Upper lobe of left lung (tissue), 6 donors: ENCODE measurements at regions not wholly inside any gene's neighbourhood (a gene's known extent, or its start where the extent isn't known, plus 50 kb on each side); places are given as distances from the start of the nearest gene placed in this dataset.

Experiments used
- ATAC-seq, 2 donors: fragments of 200-7000 bp; cut with Tn5 transposase; one replicate each; pipeline ENCODE4 v1.9.1; 2022; ENCODE audit warnings: mild to moderate bottlenecking in 2 of 2, moderate library complexity in 2 of 2; ENCODE audit not compliant: low FRiP score in 2 of 2
- DNase-seq, 2 donors: peaks; one replicate each; pipeline ENCODE4 v3.0.0-alpha.2; 2019 to 2020
- H3K27ac ChIP-seq, 4 donors: fragments of 200-600 bp; sonication (generic); one replicate each; pipeline ENCODE4 v1.5.1; 2016 to 2019
- H3K27me3 ChIP-seq, 4 donors: fragments of 200-600 bp; sonication (generic); one replicate each; pipeline ENCODE4 v1.5.1; 2017 to 2019
- H3K36me3 ChIP-seq, 4 donors: fragments of 200-600 bp; sonication (generic); one replicate each; pipeline ENCODE4 v1.5.1; 2016 to 2019
- H3K4me1 ChIP-seq, 4 donors: fragments of 200-600 bp; sonication (generic); one replicate each; pipeline ENCODE4 v1.5.1; 2018 to 2019
- H3K4me3 ChIP-seq, 4 donors: fragments of 200-600 bp; sonication (generic); one replicate each; pipeline ENCODE4 v1.5.1; 2017 to 2019; ENCODE audit warnings: mild to moderate bottlenecking in 2 of 4, moderate library complexity in 1 of 4
- H3K9me3 ChIP-seq, 4 donors: fragments of 200-600 bp; sonication (generic); one replicate each; pipeline ENCODE4 v1.5.1; 2018 to 2019
- CTCF ChIP-seq, 6 experiments: fragments of 450-650 bp in 4 of 6; fragments of 200-600 bp in 2 of 6; sonication (generic) in 2 of 6; IDR thresholded peaks; one replicate each; pipeline ENCODE4 v1.5.1; 2016 to 2019; ENCODE audit warnings: antibody characterized with exemption in 6 of 6
- EP300 ChIP-seq, 4 donors: sonication (generic); formaldehyde crosslinking; IDR thresholded peaks; one replicate each; pipeline ENCODE4 v1.5.1; 2017; ENCODE audit warnings: antibody characterized with exemption in 4 of 4, control low read depth in 2 of 4
- POLR2A ChIP-seq, 4 donors: fragments of 450-650 bp; IDR thresholded peaks; one replicate each; pipeline ENCODE4 v1.5.1; 2016 to 2017; ENCODE audit warnings: antibody characterized with exemption in 4 of 4, mild to moderate bottlenecking in 2 of 4
- POLR2AphosphoS5 ChIP-seq, 2 donors: sonication (generic); formaldehyde crosslinking; IDR thresholded peaks; one replicate each; pipeline ENCODE4 v1.5.1; 2017; ENCODE audit warnings: antibody characterized with exemption in 2 of 2
- WGBS, 2 donors: methylation state at CpG; one replicate each; pipeline ENCODE4 v1.1.5; 2017 to 2018; 5-methylcytosine and 5-hydroxymethylcytosine counted together
- donor health status: DM: no; HTN: no; CAD: no; lungs with moderate emphysema.
- donor health status: DM: no; HTN: yes; CAD: no; lungs with severe emphysema.

GRCh38 chr4:71862315-71862714, 78.4 kb upstream of the GC start:
- no peak for TF ChIP-seq POLR2A (IDR thresholded peaks at IDR 0.05)
- no peak for TF ChIP-seq POLR2AphosphoS5 (IDR thresholded peaks at IDR 0.05)
- TF ChIP-seq EP300 (IDR thresholded peaks at IDR 0.05), result no peak
- TF ChIP-seq CTCF (IDR thresholded peaks at IDR 0.05), result no peak
- Histone ChIP-seq H3K9me3 (peaks cover 0 to 25% (median 5%) of the 10 kb centered on the region in 4 donors), H3K36me3 (no peaks in the 10 kb centered on the region), H3K4me3 (no peak overlapping the region), H3K4me1 (no peaks in the 10 kb centered on the region), H3K27me3 (no peaks in the 10 kb centered on the region), H3K27ac (no peak overlapping the region)
- no peak for ATAC-seq
- no peak for DNase-seq

GRCh38 chr4:71863457-71863856, 79.6 kb upstream of the GC start:
- WGBS, 2 donors, result 88 to 100% methylated on average over 1 to 3 of the region's 3 CpGs
- no peaks in the 10 kb centered on the region for H3K27me3 ChIP-seq
- no peaks in the 10 kb centered on the region for H3K36me3 ChIP-seq
- ATAC-seq, result no peak
- no peak overlapping the region for H3K27ac ChIP-seq
- H3K4me3 ChIP-seq, result no peak overlapping the region
- peaks cover 0 to 25% (median 5%) of the 10 kb centered on the region in 4 donors for H3K9me3 ChIP-seq
- H3K4me1 ChIP-seq, result no peaks in the 10 kb centered on the region
- DNase-seq, result no peak
- no peak for TF ChIP-seq EP300 (IDR thresholded peaks at IDR 0.05)
- TF ChIP-seq POLR2A (IDR thresholded peaks at IDR 0.05), result no peak
- no peak for TF ChIP-seq CTCF (IDR thresholded peaks at IDR 0.05)
- no peak for TF ChIP-seq POLR2AphosphoS5 (IDR thresholded peaks at IDR 0.05)

- WGBS, 2 donors, result 63 to 66% methylated on average over 2 of the region's 2 CpGs
- Histone ChIP-seq H3K36me3 (no peaks in the 10 kb centered on the region), H3K4me3 (no peak overlapping the region), H3K4me1 (no peaks in the 10 kb centered on the region), H3K27ac (no peak overlapping the region), H3K27me3 (no peaks in the 10 kb centered on the region), H3K9me3 (peaks cover 0 to 25% (median 5%) of the 10 kb centered on the region in 4 donors)
- no peak for TF ChIP-seq POLR2AphosphoS5 (IDR thresholded peaks at IDR 0.05)
- no peak for TF ChIP-seq CTCF (IDR thresholded peaks at IDR 0.05)
- TF ChIP-seq POLR2A (IDR thresholded peaks at IDR 0.05), result no peak
- TF ChIP-seq EP300 (IDR thresholded peaks at IDR 0.05), result no peak
- DNase-seq (no peak), ATAC-seq (no peak)
Measured at GRCh38 chr4:71864380-71864779, 80.5 kb upstream of the GC start.

- H3K27me3 ChIP-seq, result no peaks in the 10 kb centered on the region
- 92% methylated on average over 4 of the region's 4 CpGs for WGBS, 2 donors
- no peak for TF ChIP-seq CTCF (IDR thresholded peaks at IDR 0.05)
- TF ChIP-seq POLR2AphosphoS5 (IDR thresholded peaks at IDR 0.05), result no peak
- TF ChIP-seq POLR2A (IDR thresholded peaks at IDR 0.05), result no peak
- H3K9me3 ChIP-seq, result peaks cover 0 to 21% (median 2%) of the 10 kb centered on the region in 4 donors
- no peak for ATAC-seq
- H3K27ac ChIP-seq, result no peak overlapping the region
- no peak overlapping the region for H3K4me3 ChIP-seq
- H3K36me3 ChIP-seq, result no peaks in the 10 kb centered on the region
- H3K4me1 ChIP-seq, result no peaks in the 10 kb centered on the region
- DNase-seq, result no peak
Measured at GRCh38 chr4:71866212-71866885, 82.5 kb upstream of the GC start.

GRCh38 chr4:71867598-71867997, 83.7 kb upstream of the GC start:
- H3K27me3 ChIP-seq, result no peaks in the 10 kb centered on the region
- TF ChIP-seq CTCF (IDR thresholded peaks at IDR 0.05), result no peak
- TF ChIP-seq EP300 (IDR thresholded peaks at IDR 0.05), result no peak
- no peak for TF ChIP-seq POLR2A (IDR thresholded peaks at IDR 0.05)
- no peak for TF ChIP-seq POLR2AphosphoS5 (IDR thresholded peaks at IDR 0.05)
- ATAC-seq, result no peak
- H3K4me3 ChIP-seq, result no peak overlapping the region
- H3K4me1 ChIP-seq, result no peaks in the 10 kb centered on the region
- no peak overlapping the region for H3K27ac ChIP-seq
- peaks cover 0 to 21% (median 2%) of the 10 kb centered on the region in 4 donors for H3K9me3 ChIP-seq
- WGBS, 2 donors, result 61 to 65% methylated on average over 1 of the region's 1 CpG
- no peaks in the 10 kb centered on the region for H3K36me3 ChIP-seq
- no peak for DNase-seq
